ENCODE measurements at regions not wholly inside any gene's neighbourhood (a gene's known extent, or its start where the extent isn't known, plus 50 kb on each side); places are given as distances from the start of the nearest gene placed in this dataset.
"Not testable (repeated sequence)": the region's sequence is repeated elsewhere in the genome, so short reads cannot be mapped to it uniquely, and the experiment has no call there.

DNA sequence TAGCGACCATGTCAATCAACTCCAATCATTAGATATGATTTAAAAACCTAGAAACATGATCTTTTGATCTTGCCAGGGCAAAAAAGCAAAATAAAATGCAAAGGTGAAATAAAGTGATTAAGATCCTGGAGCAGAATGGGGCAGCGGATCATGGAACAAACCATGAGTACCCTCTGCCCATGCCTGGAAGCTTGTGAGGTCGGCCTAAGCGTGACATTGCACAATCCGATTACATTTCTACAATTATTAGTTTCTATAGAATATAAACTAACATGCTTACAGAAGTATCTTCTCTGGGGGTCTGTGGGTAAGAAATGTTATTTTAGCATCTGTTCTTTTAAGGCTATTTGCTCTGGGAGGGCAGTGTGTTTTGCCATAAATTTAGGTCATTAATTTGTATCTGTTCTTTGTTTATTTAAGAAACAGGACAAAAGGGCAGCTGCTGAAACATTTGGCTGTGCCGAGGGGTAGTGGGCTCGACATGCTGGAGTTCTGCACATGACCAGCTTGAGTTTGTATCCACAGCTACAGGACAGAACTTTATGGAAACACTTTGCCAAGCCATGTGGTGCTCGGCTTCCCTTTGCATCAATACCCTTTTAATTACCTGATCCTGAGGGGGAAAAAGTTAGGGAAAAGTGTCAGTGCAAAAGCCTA lies 55.9 kb downstream of the ZBTB18 start:
- no peak for DNase-seq

DNA sequence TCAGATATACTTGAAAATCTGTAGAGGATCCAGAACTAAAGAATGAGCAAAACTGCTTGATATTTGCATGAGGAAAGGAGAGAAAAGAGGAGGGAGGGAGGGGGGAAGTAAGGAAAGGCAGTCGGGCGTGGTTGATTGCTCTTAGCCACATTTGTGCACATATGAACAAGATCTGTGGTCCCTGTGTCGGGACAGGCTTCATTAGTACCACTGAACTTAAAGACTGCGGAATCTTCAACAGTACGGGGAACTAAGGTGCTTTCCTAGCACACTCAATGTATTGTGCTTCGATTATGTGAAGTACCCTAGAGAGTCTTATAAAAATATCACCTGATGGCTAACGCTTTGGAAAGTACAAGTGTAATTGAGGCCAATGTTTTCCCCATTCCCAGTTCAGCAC lies 59.9 kb downstream of the ZBTB18 start:
- no peak for DNase-seq

DNA sequence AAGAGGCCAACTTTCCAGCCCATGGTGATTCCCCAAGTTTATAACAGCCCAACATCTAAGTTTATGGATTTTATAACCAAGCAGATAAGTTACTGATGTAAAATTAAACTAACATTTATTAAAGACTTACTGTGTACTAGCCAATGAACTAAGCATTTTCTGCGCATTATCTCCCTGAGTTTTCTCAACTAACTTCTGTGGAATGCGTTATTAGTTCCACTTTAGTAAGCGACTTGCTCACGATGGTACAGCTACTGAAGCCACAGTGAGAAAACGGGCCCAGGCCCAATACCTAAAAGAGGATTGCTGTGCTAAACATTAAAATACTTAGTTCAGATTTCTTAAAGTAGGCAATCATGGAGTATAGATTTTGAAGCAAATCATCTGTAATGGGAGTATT lies 61.0 kb downstream of the ZBTB18 start:
- no peak for DNase-seq

DNA sequence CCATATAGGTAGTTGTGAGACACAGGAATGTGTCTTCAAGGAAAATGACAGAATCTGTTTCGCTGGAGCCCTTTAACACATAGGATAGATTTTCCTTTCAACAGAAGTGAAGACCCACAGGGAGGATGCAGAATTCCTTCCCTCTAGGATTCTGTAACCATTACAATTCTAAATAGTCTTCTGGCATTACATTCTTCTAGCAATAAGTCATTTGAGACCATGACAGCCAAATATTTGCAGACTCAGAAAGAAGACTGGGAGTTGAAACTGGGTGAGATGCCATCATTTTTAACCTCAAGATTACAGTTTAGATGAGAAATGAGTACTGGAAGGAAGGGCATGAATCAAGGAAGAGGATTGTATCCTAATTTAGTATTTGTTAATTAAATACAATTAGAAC lies 61.6 kb downstream of the ZBTB18 start:
- DNase-seq = no peak

DNA sequence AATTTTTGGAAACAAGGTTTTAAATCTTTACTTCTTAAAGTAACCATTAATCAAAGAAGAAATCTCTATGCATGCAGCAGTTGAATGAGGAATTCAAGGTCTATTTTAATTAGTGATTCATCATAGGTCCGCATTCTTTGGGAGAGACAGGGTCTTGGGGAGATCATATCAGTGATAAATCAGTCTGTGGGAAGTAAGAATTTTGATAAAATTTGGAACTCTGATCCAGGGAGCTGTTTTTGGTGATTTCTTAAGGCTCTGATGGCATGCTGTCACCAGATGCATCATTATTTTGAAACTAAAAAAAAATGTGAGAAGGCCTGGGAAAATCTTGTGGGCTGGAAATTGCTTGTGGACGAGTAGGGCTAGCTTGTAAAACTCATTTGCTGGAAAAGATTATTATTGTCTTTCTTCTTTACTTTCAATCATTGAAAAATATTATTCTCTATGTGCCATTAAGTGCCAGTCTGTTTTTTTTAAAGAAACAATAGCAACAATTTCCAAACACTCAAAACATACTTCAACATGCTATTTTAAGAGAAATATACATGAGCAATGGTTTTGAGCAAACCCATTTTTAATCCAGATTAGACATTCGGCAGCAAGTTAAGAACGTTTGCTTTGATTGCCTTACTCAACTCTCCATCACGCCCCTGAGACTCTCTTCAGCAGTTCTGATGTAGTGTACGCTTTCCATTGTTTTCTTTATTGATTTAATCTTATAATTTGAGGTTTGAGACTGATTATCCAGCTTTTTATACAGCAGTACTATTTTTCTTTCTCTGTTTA lies 62.6 kb downstream of the ZBTB18 start:
- no peak for DNase-seq

DNA sequence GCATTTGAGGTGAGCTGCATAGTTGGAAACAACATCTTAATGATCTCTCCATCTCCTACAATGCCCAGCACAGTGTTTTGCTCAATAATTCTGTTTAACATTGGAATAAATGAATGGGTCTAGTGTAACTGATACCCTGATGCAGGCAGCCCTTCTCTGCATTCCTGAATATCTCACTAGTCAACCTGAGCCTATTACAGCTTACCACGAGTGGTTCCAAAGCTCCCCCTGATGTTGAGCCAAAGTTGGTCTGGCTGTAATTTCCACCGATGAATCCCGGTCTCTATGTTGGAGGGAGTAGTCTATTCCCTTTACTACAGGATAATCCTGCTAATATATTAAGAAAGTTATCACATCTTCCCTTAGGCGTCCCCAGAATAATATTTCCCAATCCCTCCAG lies 63.8 kb downstream of the ZBTB18 start:
- no peak for DNase-seq

DNA sequence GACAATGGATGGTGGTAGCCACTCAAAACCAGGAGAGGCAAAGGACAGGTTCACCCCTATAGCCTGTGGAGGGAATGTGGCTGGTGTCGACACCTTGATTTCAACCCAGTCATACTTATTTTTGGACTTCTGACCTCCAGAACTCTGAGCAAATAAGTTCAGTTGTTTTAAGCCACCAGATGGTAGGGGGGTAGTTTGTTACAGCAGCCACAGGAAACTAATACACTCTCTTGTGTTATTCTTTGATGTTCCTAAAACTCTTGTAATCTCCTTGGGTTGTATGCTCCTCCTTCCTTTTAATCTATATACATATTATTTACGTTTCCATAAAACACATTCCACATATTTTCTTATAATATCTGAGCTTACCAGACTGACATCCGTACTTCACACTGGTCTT lies 65.9 kb downstream of the ZBTB18 start:
- no peak for DNase-seq

DNA sequence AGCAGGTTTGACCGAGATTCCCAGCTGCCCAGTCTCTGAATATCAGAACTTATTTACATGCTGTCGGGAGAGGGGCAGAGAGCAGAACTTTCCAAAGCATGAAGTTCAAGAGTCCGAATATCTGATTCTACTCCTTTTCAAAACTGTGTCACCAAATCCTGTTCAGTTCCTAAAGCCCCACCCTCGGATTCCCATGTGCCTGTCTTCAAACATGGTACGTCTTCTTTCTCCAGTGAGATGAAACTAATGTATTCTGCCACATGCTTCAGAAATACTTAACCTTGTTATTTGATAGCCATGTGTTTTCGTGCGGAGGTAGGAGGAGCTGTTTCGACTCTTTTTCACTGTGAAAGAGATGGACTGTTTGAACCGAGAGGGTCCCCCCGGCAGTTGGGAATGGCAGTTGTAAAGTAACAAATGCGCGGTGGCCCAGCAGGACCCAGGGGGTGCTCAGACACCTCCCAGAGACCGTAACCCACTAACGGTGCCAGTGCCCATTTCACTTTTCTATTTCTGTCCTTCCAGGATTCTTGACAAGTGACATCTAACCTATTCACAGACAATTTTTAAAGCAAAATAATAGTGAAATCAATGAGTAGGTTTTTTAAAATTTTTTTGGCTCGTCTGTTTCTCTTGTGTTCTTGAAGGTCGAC lies 67.2 kb downstream of the ZBTB18 start:
- no peak for DNase-seq

DNA sequence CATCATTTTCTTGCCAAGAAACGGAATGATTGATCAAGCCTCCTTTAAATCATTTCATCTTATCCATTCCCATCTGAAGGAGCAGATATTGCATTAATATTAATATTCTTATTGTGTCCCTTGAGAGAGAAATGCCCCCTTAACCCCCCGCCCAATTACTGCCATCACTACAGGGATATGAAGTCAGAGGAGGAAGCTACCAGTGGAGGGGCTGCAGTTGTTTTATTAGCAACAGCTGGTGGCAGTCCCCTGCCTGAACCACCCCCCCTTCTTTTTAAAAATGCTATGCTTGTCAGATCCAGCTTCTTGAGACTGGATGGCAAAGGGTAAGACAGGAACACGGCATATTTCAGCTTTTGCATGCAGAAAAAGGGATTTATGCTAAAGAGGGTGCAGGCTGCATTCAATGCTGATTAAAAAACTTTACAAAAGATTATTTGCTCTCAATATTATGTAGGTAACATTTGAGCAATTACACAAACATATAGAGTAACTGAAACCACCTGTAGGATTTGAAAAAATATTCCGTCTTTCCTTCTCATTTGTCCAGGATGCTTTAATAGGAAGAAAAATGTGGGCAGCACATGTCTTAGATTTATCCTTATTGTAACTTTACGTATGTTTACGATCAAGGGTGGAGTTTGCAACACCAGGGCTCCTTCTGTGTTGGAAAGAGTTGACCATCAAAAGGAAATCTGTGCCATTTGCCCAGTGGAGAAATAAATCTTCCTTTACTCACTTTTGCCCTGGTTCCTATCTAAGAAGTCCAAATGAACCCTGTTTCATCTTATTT lies 77.7 kb downstream of the ZBTB18 start:
- no peak for DNase-seq

DNA sequence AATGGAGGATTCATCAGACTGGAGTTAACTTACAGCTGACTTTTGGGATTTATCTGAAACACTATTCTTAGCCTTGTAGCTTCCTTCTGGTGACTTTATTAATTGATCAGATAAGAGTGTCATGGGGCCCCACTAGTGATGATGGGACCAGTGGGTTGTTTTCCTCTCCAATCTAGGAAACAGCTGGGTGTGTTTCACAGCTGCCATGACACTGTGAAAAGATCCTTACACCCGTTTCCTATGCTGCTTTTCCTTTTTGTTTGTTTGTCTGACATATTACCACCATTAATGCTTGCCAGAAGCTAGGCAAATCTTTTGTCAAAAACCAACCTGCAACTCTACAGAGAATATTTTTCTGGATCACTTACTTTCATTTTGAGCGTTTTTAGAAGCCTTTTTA lies 86.2 kb downstream of the ZBTB18 start:
- DNase-seq = no peak

DNA sequence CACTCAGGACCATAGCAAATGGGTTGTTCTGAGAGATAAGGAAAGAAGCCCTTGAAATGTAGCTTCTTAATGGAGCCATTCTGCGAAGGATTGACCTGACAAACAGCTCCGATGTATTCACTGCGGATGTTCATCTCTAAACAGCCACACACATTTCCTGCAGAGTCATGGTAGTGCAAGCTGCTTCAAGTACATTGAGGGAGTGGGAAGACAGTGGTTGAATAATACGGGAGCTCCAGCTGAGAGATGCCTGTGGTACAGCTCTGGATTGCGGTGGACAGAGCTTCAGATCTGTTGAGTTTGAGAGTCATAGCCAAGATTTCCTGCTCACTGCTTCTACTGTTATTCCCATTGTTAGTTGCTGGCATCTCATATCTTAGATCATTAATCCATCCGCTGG lies 86.6 kb downstream of the ZBTB18 start:
- peak in 3 of 4 experiments; percentile 21 to 34 (median 30) for DNase-seq

DNA sequence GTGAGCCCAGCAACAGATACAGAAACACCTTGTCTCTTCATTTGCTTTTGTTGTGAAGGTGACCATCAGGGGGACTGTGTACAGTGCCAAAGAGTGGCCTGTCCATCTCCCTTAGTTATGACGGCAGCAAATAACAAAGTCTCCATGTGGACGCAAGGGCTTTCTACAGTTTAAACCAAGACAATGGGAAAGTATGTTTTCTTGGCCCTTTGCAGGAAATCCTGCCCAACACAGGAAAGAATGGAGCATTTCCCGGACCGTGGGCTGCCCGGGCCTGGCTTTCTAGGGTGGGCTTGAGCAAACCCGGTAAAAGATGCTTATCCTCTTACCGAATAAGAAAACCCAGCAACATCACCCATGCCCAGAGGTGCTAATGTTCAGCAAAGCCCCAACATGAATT lies 87.3 kb downstream of the ZBTB18 start:
- DNase-seq = no peak

DNA sequence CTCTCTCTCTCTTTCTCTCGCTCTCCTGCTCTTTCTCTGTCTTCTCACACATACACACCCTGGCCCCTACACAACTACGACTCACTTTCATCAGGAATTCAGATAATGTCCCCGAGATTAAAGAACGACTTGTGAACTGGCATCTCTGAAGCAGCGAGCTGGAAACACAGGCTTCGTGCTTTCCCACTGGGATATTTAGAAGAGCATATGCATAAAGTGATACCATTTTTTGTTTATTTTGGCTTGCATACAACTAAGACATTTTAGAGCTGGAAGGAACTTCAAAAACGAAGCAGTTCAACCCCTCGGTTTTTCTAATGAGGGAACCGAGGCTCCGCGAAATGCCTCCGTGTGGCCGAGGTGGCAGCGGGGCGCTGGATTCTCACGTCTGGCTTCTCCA lies 88.6 kb downstream of the ZBTB18 start:
- no peak for DNase-seq

DNA sequence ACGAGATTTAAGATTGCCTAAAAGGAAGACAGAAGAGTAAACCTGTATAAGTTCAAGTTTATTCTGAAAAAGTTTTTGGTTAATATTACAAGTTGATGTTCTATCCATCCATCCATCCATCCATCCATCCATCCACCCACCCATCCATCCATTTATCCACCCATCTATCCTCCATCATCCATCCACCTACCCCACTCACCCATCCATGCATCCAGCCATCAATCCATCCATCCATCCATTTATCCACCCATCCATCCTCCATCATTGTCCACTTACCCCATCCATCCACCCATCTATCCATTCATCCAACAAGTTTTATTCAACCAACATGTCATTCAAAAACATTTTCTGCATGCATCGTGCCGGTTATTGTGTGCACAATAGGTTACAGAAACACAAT lies 89.3 kb downstream of the ZBTB18 start:
- no peak for DNase-seq

DNA sequence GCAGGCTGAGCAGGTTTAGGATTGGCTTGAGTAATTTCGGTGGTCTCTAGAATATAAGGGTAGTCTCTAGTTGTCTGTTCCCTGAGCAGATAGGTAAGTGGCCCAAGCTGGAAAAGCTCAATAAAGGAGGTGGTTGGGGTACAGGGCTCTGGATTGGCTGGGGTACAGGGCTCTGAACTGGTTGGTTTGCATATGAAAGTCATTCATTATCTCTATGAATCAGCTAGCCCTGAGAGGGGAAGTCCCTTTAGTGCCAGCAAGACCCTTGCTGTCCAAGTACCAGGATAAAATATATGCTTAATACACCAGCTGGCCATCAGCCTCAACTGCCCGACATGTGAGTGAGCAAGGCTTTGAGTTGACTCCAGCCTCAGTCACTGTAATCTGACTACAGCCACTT lies 93.0 kb downstream of the ZBTB18 start:
- DNase-seq = no peak

DNA sequence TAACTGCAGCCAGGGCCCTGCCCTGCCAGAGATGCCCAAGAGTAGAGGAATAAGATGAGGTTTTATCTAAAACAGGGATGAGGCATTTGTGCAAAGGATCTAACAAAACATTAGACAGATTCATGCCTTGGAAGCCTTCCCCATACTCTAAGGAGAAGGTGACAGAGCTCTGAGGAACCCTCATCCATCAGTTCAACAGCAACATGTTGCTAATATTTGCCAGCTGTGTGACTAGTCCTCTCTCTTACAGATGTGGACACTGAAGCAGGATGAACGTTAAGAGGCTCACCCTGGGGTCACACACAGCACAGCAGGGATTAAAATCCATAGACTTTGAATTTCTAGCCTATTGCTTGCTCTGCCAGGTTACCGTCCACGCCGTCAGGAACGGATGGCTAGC lies 99.0 kb downstream of the ZBTB18 start:
- DNase-seq = no peak

DNA sequence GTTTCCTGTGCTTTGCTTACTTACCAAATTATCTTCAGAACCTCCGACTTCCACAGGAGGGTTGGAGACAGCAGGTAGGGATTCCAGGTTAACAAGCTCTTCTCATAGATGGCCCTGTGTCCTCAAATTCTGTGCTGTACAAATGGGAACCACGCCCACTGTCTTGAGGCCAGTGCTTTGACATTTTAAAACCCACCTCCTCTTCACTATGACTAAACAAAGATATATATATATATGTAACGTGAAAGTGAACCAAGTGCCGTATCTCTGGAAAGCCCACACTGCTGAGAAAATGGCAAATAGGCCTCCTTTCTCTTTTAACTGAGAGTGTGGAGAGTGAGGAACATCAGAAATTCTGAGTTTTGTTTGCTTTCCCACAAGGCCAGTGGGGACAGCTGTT lies 99.6 kb downstream of the ZBTB18 start:
- peak; percentile 27 to 64 (median 50) for DNase-seq

DNA sequence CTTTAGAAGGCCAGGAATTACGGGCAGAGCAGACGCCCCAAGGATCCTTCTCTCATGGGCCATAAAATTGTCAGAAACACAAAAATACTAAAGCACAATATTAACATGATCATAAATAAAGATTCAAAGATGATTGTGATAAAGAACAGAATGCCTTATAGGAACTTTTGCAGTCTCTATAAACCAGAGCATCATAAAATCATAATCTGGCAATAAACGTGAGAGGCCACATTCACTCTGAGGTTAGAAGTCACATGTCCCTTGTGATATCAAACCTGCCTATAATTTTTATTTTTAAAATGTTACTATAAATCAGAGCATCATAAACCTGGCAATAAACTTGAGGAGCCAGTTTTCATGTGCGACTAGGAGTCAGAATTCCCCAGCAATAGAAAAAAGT lies 100.5 kb downstream of the ZBTB18 start:
- DNase-seq = no peak

DNA sequence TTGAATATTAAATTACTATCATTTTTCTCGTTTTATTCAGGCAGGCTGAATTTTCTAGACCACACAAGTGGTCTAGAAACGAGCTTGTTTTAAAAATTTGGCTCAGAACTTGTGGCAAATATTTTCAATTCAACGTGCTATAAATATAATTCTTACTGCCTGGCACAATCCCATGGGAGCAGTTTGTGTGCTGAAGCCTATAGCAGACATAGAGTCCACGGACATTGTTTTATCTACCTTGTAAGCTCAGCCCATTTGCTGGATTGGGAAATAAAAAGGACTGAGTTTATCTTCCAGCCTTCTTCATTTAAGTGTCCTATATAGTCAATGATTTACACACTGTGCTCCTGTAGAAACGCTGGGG lies 103.4 kb downstream of the ZBTB18 start:
- no peak for DNase-seq

DNA sequence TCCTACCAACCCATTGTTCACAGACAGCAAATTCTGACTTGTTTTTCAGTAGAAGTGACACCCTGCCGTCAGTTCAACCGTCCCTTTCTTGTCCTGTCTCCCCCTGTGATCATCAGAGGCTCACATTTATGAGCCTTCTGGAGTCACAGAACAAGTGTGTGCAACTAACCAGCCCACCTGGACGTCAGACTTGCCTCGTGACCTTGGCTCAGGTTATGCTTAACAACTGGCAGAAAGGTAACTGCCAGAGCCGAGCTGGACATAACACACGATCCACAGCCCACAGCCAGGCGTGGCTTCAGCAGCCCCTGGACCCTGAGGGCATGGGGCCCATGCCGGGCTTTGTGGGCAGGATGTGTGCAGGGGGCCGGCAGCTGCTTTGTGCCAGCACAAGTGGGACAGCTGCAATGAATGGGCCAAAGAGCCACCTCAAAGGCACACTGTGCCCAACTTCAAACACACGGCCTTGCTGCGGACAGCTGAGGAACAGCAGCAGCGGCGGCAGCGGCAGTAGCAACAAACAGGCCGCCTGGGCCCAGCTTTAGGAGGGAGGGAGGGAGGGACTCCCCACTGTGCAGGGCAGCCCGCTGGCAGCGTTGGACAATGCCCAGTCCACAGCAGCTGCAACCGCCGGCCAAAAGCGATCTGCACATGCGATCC lies 103.9 kb downstream of the ZBTB18 start:
- no peak for DNase-seq

DNA sequence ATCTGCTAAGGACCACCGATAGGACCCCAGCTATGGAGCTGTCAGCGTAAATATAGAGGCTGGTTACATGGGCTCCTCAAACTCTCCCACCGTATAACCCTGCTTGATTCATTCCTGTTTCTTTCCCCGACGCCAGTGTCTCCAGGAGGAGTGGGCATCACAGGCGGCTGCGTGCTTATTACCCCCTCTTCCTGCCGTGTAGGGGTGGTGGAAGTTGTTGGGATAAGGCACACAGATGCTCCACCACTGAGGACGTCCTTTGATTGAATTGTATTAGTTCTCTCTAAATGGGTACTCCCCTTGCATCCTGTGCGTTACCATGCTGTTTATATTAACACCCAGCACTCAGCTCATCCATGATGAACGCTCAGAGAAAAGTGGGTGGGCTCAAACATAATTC lies 104.6 kb downstream of the ZBTB18 start:
- DNase-seq = no peak

DNA sequence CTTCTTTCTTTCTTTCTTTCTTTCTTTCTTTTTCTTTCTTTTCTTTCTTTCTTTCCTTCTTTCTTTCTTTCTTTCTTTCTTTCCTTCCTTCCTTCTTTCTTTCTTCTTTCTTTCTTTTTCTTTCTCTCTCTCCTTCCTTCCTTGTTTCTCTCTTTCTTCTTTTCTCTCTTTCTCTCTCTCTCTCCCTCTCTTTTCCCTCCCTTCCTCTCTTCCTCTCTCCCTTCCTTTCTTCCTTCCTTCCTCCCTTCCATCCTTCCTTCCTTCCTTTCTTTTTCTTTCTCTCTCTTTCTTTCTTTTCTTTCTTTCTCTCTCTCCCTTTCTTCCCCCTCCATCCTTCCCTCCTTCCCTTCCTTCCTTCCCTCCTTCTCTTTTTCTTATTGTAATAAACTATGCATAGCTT lies 105.5 kb downstream of the ZBTB18 start:
- not testable (repeated sequence) for DNase-seq
